Activated CD8-positive, alpha-beta memory T cell treated with anti-CD3 and anti-CD28 coated beads, Interleukin-2, amount 50 U/mL, for 48 hours (primary cell): ENCODE measurements at regions not wholly inside any gene's neighbourhood (a gene's known extent, or its start where the extent isn't known, plus 50 kb on each side); places are given as distances from the start of the nearest gene placed in this dataset.
"Not testable (repeated sequence)": the region's sequence is repeated elsewhere in the genome, so short reads cannot be mapped to it uniquely, and the experiment has no call there.

Experiments
- DNase-seq: peaks from one replicate; pipeline ENCODE4 v3.0.0-alpha.2; 2020

DNA sequence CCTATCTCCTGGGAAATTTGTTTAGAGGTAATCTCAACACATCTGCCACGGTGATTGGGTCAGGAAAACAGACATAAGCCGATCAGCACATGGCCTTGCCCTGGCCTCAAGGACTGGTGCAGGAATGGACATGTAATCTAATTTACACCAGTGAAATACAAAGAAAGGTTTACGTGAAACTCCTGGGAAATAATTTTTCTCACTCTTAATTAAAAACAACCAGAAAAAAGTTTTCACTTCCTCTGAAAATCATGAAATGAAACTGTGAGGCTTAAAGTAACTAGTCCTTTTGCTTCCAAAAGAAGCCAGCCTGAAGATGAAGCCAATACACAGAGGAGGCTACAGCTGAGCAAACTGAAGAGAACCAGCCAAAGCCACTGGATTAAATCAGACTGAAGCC, 154.1 kb upstream of the FAM241A start:
- DNase-seq = no peak

DNA sequence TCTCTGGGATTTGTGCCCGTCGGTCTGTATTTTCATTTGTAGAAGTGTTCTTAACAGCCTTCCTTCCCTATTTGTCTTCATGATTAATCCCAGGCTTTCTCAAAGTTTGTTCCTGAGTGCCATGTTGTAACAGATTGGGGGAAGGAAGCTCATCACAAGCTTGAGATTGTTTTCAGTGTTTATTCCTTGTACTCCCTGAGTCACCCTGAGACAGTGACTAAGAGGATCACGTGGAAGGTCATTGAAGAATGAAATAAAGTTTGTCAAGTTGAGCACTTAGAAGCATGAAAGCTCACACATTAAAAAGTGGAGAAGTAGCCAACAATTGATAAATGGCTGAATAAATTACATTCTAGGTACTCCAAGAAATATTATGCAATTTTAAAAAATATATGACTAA, 153.5 kb upstream of the FAM241A start:
- no peak for DNase-seq

DNA sequence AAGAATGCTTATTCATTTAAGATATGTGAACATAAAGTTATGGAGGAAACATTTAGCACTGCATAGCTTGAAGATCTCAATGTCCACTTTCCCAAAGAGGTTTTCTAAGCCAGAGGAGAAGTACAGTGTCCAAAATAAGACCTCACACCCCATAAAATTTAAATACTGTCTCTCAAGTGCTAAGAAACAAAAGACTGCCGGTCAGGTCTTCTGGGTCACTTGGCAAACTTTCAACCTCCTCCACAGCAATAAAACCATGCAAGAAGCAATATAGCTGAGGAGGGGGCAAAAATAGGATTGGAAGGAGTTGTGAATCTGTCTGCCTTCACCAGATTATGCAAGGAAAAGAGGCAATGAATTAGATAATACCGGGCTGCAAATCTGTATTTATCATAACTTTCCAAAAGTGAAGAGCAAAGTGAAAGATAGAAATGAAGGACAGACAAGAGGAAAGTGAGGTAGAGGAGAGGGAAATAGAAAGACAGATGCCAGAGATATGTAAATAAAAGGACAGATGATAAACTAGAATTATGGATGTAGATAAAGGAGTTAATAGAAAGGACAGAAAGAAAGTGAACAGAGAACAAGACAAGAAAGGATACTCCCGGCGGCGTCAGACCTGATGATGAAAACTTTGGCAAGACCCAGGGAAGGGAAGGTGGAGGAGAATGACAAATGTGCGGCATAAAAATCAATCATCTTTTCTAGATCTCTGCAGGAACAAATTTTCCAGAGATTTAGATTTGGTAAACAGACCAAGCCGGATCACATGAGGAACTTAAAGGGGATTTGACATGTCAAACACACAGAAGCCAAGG, 152.7 kb upstream of the FAM241A start:
- no peak for DNase-seq

DNA sequence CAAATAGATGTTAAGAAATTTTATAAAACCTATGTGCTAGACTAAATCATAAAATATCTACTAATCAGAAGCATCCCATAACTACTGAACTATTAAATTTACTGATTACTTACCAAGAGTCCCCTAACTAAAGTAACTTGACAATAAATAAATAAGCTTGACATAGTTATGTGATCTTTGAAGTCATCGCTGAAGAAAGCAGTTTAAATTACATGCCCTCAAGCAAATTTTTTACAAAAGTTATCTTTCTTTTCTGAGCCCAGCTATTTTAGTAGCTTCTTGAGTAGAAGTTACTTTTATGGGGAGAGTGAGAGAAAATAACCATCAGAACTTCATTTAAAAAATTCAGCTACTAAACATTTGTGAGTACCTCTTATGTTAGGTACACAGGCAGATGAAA, 150.9 kb upstream of the FAM241A start:
- no peak for DNase-seq

DNA sequence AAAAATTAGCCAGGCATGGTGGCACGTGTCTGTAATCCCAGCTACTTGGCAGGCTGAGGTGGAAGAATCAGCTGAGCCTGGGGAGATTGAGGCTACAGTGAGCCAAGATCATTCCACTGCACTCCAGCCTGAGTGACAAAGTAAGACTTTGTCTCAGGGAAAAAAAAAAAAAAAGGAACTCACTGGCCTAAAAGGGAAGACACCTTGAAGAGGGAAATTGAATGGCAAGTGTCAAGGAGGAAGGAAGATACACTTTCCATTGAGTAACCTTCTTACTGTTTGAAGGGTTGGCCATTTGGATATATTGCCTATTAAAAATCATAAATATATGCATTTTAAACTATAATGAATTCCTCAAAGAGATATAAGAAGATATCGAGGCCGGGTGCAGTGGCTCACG, 147.5 kb upstream of the FAM241A start:
- no peak for DNase-seq

DNA sequence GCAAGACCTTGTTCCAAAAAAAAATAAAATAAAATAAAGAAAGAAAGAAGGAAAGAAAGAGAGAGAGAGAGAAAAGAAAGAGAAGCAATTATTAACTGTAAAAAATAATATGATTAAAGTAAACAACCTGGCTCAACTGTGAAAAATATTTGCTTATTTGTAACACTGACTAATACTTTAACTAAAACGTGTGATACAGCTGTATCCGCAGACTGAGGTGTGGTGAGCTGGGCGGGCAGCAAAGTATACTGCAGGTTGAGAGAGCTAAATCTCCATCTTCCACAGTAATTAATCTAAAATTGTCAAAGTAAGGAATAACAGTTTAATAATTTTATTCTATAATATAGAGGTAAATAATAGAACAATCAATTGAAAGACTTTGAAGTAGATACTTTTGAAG, 145.5 kb upstream of the FAM241A start:
- DNase-seq = no peak

DNA sequence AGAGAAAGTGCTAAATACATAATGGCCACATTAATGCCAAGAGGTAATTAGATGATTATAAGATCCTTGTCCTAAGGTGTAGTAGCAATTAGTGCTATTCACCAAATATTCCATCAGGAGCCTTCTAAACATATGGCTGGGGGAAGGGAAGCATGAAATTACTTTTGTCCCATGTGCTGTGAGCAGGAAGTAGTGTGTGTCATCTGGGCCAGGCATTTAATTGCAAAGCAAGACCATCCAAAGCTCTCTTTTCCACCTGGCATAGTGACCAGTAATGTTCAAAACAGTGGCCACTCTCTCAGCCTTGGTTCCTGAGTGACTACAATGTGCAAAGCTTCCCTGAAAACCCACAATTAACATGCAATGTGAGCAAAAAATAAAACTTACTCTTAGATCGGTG, 144.2 kb upstream of the FAM241A start:
- DNase-seq = no peak

DNA sequence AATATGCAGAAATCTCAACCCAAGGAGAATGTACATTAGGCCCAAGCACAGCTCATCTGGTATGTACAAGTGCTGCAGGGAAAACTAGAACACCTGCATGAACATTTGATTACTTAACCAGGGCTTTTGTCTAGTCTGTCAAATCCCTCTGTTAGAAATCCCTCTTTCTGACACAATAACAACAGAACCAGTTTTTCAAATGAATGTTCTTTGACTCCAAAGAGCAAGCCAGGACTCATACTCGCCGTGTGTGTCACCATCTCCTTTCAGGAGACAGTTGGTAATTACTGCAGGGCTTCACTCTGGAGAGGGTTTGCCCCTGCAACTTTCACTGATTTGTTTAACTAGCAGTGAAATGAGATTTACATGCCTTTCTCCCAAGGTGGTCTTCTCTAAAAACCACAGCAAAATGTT, 143.0 kb upstream of the FAM241A start:
- no peak for DNase-seq

DNA sequence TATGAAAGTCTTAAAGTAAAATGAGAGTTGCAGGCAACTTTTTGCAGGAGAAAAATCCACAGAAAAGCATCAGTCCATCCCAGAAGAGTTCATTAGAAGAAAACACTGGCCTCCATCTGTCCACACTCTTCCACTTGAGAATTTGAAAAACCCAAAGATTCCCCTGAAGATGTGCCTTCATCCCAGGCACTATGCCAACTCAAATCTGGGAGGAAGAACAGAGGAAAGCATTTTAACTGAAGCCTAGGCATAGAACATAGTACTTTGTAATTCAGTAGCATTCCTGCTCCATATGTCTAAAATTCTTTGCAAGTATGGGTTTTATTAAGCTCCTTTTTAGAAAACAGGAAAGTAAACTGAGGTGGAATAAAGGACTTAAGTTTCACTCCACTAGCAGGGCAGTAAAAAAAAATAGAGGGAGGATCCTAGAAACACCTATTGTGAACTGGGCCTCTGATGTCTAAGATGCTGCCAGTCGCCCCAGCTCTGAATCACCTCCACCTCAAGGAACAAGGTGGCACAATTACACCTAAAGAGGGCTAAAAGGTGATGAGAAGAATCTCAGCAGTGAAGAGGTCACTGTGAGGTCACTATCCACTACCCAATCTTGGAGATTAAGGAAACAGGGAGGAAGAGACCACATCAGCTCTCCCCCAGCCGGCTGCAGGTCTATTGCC, 141.9 kb upstream of the FAM241A start:
- DNase-seq = no peak

DNA sequence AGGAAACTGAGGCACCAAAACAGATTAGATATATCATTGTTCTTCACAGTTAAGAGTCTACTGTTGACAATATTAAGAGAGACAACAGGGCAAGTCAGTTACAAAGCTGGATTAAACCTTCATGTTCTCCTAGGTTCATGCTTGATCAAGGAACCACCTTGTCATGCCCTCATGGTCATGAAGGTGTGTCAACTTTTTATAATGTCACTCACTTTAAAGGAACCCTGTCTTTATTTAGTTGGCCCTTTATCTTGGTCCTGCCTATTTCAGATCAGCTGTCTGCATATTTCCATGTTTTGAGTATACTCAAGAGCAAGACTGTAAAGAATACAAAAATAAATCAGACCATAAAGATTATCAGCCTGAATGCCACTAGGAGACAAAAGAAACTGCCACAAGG, 140.2 kb upstream of the FAM241A start:
- no peak for DNase-seq

DNA sequence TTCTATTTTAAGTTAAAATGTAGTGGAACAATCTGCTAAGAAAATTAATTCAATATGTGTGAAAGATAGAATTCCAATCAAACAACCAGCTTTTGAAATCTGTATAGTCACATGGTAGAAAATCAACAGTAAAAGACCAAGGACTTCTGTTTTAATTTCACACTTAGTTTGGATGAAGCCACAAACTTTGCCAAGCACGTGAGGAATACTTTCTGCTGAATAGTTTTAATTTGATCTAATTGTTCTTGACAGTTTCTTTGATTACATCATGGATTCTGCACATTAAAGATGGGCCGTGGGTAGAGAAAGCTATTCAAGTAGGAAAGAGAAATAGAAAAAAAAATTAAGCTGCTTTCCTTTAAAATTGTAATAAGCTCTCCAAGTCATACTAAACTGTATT, 137.9 kb upstream of the FAM241A start:
- DNase-seq = no peak

DNA sequence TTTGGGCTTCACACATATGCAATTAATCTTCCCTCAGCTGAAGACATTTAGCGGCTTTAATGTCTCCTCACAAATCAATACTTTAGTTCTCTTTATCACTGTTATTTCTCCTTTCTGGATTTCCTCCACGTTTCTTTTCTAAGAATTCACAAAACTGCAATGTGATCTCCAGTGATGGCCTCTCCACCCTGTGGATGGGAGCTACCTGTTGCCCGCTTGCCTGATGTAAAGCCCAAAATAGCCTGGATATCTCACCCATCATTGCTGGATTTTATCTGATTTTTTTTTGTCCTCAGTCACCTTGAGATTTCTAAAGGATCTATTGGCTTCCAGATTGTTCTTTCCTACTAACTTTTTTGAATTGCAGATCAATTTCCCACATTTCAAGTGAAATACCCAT, 129.3 kb upstream of the FAM241A start:
- DNase-seq = no peak

DNA sequence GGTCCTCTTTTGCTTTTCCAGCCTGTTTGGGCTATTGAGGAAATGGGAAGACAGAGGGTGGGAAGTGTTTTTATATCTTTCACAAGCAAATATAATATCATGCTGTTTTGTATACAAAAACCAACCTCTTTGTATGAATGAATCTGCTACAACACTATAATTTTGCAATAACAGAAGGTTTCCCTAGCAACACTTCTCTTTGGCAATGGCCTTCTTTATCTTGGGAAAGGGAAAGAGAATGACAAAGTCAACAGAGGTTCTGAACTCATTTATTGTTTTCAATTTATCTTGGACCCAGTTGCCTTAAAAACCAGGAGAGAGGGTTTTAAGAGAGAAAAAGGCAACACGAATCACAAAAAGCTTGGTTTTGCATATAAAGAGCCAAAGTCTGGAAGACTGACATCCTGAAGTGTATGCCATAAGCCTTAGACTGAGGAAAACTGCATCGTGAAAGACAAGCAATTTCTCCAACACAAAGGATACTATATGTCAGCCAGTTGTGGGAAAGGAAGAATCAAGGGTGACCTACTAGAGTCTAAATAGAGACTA, 121.8 kb upstream of the FAM241A start:
- DNase-seq = no peak

DNA sequence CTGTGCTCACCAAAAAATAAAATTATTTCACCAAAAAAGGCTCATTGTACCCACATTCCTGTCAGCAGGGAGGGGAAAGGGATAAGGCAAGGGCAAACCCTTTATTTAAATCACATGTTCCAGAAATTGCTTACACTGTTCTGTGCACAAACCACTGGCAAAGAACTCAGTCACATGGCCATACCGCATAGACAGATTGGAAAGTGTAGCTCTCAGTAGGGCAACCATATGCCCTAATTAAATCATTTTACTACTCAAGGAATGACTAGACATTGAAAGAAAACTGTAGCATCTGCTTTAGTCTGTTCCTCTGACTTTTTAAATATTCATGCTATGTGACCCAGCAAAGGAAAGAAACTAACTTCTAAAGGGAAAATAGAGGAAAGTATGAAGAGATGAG, 119.2 kb upstream of the FAM241A start:
- no peak for DNase-seq

DNA sequence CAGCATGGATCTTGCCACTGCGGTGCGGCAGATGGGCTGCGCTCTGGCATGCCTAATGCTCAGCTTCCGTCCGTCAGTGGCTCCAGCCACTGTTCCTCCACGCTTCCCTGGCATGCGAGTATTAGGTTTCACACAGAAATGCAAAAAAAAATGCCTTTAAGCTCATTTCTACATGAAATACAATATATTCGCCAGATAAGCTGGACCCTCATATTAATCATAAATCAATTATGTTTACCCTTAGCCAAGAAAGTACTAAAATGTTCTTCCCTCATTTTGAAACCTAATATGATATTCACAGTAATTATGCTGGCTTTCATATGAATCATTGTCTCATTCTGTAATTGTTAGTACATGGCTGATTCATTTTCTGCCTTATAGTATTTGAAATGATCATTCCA, 115.5 kb upstream of the FAM241A start:
- no peak for DNase-seq

DNA sequence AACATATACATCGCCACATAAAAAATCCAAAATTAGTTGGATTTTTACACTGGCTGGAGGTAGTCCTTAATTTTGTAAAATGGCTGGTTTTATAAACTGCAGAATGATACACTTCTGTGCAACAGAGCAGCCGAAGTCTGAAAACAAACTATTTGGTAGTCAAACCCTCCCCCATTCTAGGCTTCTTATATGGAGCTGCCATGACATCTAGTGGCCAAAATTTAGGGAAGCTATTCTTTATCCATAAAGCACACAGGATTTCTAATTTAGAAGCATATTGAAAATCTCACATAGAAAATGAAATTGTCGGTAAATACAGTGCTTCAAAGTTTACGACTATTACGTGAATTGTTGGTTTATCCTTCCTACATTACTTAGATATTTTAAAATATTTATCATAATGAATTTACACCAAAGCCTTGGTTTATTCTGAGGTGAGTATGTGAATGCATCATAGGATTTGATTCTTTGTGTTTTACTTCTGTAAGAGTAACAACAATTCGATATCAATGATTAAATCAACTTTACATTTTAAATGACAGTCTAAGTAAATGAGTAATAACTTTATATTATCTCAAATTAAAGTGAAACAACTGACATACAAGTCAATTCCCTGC, 113.4 kb upstream of the FAM241A start:
- no peak for DNase-seq

DNA sequence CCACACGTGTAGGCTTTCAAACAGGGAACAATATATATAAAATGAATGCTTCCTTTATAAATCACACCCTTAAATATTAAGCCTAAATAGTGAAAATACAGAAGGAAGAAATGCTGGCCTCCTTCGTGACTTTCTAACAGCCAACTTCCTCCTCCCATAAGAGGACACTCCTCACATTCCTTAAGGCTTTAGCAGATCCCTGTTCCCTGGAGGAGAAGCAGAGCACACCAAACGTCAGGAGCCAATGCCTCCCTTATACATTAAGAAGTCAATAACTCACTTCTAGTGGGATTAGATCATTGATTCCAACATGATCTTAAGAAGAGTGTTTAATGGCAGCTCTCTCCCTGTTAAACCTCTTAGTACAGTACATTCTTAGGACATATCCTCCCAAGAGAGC, 108.4 kb upstream of the FAM241A start:
- no peak for DNase-seq

DNA sequence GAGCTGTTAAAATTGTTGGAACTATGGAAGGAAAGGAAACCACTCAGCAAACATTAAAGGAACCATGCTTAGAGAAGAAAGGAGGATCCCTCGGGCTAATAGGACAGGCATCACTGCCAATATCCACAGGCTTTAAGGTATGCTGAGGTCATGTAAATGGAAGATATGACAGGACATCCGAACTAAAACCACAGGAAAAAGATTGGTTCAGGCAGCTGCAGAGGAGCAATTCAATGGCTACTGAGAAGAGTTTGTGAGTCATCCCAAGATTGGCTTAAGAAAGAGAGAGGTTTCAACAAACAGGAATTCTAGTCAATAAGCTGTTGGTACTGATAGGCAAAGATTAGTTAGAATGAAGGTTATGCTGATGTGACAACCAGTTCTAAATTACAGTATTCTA, 106.4 kb upstream of the FAM241A start:
- DNase-seq = no peak

DNA sequence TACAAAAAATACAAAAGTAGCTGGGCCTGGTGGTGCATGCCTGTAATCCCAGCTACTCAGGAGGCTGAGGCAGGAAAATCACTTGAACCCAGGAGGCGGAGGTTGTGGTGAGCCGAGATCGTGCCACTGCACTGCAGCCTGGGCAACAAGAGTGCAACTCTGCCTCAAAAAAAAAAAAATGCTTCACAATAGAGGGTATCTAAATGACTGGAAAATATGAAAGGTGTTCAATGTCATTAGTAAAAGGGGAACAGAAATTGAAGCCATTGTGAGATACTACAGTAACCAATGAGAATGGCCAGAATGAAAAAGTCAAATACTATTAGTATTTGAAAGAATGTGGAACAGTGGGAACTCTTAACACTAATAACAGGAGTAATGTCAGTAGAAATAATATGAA, 96.1 kb upstream of the FAM241A start:
- DNase-seq = not testable (repeated sequence)

DNA sequence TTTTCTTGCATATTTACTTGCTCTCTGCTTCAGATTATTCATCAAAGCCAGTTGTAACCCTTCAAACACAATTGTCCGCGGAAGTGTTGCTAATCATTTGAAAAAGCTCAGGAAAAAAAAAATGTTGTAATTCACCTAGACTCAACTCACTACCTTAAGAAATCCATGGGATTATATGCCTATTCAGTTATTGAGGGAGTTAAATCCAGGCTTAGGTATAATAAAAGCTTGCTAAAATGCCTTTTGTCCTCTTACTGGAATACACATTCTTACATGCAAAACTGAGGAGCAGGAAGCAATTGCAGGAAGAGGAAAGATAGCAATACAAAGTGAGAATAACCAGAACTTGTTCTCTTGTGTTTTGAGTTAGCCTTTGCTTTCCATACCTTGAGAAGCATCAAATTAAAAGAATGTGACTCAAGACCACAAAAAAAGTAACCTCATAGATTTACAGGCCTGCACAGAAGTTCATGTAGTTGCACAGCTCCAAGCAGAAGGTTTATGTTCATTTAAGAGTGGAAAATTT, 91.4 kb upstream of the FAM241A start:
- DNase-seq = no peak

DNA sequence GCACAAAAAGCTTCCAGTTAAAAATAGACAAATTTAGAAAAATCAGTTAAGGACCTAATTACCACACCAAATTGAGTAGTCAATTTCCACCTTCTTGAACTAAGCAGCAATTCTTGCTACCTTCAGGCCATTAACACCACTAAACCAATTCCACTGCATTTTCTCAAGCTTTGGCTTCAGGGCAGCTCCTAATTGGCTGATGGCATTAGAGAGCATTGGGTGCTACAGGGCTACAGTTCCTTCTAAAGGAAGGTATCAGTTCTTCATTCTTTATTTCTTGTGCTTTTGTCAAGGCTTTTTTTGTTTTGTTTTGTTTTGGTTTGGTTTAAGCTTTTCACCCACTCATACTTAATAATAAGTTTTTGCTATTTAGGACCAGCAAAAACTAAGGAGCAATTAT, 90.2 kb upstream of the FAM241A start:
- DNase-seq = no peak

DNA sequence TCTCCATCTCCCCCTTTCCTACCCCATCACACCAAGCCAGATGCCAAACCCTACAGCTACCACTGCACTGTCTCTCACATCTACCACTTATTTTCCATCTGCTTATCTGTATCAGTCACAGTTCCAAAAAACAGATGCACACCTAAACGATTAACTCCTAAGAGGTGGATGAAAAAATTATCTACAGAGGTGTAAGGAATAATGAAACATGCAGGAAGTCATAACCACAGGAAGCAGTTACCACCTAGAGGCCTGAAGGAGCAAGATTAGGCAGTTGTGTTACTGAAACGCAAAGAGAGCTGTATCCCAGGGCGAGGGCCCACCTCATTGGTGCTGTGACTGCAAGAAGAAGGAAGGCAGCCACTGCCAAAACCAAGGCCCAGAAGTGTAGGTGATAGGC, 87.8 kb upstream of the FAM241A start:
- no peak for DNase-seq

DNA sequence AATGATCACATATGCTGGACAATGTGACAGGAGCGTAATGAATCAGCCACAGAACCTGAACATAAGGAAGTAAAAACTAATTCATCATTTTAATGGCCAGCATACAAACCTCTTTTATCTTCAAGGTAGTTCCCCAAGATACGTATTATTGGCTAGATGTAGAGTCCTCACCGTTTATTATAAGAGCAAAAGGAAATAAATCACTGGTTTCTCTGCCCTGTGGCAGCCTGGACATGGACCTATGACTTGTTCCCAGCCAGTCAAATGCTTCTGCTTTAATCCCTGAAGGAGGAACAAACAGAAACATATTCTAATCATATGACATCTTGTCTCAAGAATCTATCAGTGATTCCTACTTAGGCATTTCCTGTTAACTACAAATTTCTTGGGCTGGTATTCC, 86.8 kb upstream of the FAM241A start:
- no peak for DNase-seq

DNA sequence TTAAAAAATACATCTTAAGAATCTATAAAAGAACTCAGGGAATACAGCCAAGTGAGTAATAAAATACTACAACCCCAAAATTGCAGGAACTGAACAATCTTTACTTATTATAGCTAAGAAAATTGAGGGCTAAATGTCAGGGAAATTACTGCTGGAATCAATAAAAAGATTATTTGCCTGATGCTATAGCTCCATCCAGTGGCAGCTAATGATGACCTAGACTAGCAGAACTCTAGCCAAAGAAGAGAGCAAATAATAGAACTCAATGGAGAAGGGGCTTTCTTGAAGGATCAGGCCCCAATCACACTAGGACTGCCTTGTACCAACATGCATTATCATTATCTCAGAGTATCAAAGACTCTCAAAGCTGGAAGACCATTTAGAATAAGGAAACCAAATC, 85.0 kb upstream of the FAM241A start:
- no peak for DNase-seq
